Gastroesophageal sphincter (tissue), 4 donors: ENCODE measurements at regions not wholly inside any gene's neighbourhood (a gene's known extent, or its start where the extent isn't known, plus 50 kb on each side); places are given as distances from the start of the nearest gene placed in this dataset.

Experiments
- ATAC-seq: fragments of 150-250 bp; one replicate; pipeline ENCODE4 v1.9.1; 2016; ENCODE audit warnings: mild to moderate bottlenecking, moderate library complexity
- H3K27ac ChIP-seq, 4 donors: fragments of 200-600 bp; sonication (generic) in 3 of 4; 1 replicate in 3 of 4; 2 replicates in 1 of 4; pipeline ENCODE4 v1.5.1; 2016 to 2019
- H3K27me3 ChIP-seq: fragments of 200-600 bp; sonication (generic); one replicate; pipeline ENCODE4 v1.5.1; 2019
- H3K36me3 ChIP-seq, 2 donors: fragments of 200-600 bp; sonication (generic); one replicate each; pipeline ENCODE4 v1.5.1; 2019; ENCODE audit warnings: control low read depth in 1 of 2
- H3K4me1 ChIP-seq, 3 donors: fragments of 200-600 bp; sonication (generic); 1 replicate in 2 of 3; 2 replicates in 1 of 3; pipeline ENCODE4 v1.5.1; 2016 to 2019; ENCODE audit warnings: control low read depth in 2 of 3
- H3K4me3 ChIP-seq, 2 donors: fragments of 200-600 bp; sonication (generic); one replicate each; pipeline ENCODE4 v1.5.1; 2019; ENCODE audit warnings: mild to moderate bottlenecking in 1 of 2, moderate library complexity in 1 of 2
- H3K9me3 ChIP-seq, 3 donors: fragments of 200-600 bp; sonication (generic); one replicate each; pipeline ENCODE4 v1.5.1; 2017 to 2019; ENCODE audit warnings: control low read depth in 2 of 3
- EP300 ChIP-seq: sonication (generic); formaldehyde crosslinking; IDR thresholded peaks from one replicate; pipeline ENCODE4 v1.6.1; 2017; ENCODE audit warnings: antibody characterized with exemption, mild to moderate bottlenecking
- POLR2A ChIP-seq, 2 donors: fragments of 450-650 bp; IDR thresholded peaks; one replicate each; pipeline ENCODE4 v1.6.1; 2017; ENCODE audit warnings: antibody characterized with exemption in 2 of 2, mild to moderate bottlenecking in 2 of 2, moderate library complexity in 1 of 2
- POLR2AphosphoS5 ChIP-seq: sonication (generic); formaldehyde crosslinking; IDR thresholded peaks from one replicate; pipeline ENCODE4 v1.6.1; 2017; ENCODE audit warnings: antibody characterized with exemption
- WGBS, 2 donors: methylation state at CpG; one replicate each; pipeline ENCODE4 v1.1.5; 2018; ENCODE audit warnings: low coverage in 1 of 2; 5-methylcytosine and 5-hydroxymethylcytosine counted together
- TF ChIP-seq, protein P1 (sequence below), 4 experiments: fragments of 200-600 bp in 2 of 4; fragments of 450-650 bp in 2 of 4; sonication (generic) in 1 of 4; IDR thresholded peaks; one replicate each; pipeline ENCODE4 v1.5.1; 2017 to 2019; ENCODE audit warnings: antibody characterized with exemption in 4 of 4, mild to moderate bottlenecking in 2 of 4, moderate library complexity in 2 of 4

DNA sequence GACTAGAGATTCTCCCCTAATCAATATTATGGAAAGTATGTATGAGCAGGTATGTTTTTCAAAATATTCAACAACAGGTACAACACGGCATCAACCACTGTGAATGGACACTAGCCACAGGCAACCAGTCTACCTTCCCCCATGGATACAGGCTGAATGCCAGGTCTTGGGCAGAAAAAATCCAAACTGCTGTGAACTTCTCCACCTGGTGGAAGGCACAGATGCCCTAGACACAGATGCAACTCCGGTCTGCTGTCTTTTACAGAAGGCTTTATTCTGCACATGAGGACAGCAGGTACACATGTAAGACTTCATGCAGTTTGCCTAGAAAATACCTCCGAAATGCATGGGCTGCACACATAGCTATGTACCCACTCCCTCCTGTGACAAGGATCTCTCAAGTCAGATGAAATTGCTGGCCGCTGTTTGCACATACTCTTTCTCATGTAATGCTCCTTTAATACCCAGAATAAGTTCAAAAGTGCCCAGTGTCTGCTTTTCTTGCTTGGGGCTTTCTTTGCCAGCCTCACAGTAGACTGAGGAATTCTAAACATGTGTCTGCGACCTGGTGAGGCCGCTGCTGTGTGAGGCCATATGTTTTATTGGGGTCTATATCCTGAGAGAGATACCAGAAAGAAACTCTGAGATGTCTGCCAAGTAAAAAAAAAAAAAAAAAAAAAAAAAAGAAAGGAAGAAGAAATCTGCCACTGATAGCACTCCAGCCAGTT, 325.9 kb downstream of the FOXO1 start:
- H3K36me3 ChIP-seq = no peaks in the 10 kb centered on the region
- TF ChIP-seq POLR2A (IDR thresholded peaks at IDR 0.05) = no peak
- TF ChIP-seq, protein P1, sequence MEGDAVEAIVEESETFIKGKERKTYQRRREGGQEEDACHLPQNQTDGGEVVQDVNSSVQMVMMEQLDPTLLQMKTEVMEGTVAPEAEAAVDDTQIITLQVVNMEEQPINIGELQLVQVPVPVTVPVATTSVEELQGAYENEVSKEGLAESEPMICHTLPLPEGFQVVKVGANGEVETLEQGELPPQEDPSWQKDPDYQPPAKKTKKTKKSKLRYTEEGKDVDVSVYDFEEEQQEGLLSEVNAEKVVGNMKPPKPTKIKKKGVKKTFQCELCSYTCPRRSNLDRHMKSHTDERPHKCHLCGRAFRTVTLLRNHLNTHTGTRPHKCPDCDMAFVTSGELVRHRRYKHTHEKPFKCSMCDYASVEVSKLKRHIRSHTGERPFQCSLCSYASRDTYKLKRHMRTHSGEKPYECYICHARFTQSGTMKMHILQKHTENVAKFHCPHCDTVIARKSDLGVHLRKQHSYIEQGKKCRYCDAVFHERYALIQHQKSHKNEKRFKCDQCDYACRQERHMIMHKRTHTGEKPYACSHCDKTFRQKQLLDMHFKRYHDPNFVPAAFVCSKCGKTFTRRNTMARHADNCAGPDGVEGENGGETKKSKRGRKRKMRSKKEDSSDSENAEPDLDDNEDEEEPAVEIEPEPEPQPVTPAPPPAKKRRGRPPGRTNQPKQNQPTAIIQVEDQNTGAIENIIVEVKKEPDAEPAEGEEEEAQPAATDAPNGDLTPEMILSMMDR (IDR thresholded peaks at IDR 0.05) = peak in 1 of 4 experiments; percentile 28
- TF ChIP-seq POLR2AphosphoS5 = no peak
- TF ChIP-seq EP300 = no peak
- no peak for ATAC-seq
- H3K27ac ChIP-seq = peak overlapping the region in 1 of 4 donors; percentile 40
- 58 to 81% methylated on average over 3 to 4 of the region's 6 CpGs for WGBS, 2 donors
- no peak overlapping the region for H3K4me3 ChIP-seq
- no peaks in the 10 kb centered on the region for H3K27me3 ChIP-seq
- H3K4me1 ChIP-seq = peaks cover 0 to 64% (median 3%) of the 10 kb centered on the region in 3 donors
- no peaks in the 10 kb centered on the region for H3K9me3 ChIP-seq

DNA sequence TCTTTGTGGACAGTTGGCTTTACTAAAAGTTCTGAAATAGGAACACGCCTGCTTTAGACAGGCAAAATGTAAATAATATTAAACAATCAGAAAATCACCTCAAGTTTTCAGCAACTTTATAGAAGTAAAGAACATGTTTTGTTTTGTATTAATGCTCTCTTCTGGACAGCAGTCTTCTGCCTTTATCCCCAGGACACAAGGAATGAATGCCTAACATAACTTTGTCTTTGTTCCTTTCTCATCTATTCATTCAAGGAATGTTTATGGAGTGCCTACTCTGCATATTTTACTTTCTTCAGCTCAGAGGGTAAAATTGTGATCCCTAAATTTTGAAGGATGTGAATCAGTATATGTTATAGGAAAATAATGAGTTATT, 325.4 kb downstream of the FOXO1 start:
- 43 to 54% methylated on average over 1 of the region's 1 CpG for WGBS, 2 donors
- Histone ChIP-seq H3K4me3 (no peak overlapping the region), H3K4me1 (peaks cover 0 to 66% (median 3%) of the 10 kb centered on the region in 3 donors), H3K36me3 (no peaks in the 10 kb centered on the region), H3K27ac (peak overlapping the region in 1 of 4 donors; percentile 40), H3K27me3 (no peaks in the 10 kb centered on the region), H3K9me3 (no peaks in the 10 kb centered on the region)
- ATAC-seq = no peak
- TF ChIP-seq EP300 = no peak
- no peak for TF ChIP-seq POLR2A (IDR thresholded peaks at IDR 0.05)
- TF ChIP-seq, protein P1 (IDR thresholded peaks at IDR 0.05) = no peak
- no peak for TF ChIP-seq POLR2AphosphoS5

DNA sequence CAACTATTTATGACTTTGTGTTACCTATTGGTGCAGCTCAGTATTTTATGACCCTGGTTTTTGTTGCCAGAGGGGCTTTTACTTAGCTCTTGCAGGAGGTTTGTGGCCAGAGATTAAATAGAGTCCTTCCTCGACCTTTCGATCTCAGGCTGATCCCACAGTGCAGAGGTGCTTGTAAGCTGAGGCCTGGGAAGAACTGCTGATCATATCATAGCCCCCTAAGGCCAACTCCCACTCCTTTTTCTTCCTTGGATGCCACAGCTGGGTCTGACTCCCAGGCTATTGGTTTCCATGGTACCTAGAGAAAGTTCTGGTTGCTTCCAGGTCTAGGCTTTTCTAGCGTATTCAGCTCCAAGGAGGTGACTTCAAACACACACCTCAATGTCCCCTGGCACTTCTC, 324.9 kb downstream of the FOXO1 start:
- TF ChIP-seq EP300 = no peak
- no peak for TF ChIP-seq POLR2A (IDR thresholded peaks at IDR 0.05)
- TF ChIP-seq, protein P1 (IDR thresholded peaks at IDR 0.05) = no peak
- TF ChIP-seq POLR2AphosphoS5 = no peak
- WGBS, 2 donors = 90 to 95% methylated on average over 2 to 3 of the region's 3 CpGs
- H3K27ac ChIP-seq = peak overlapping the region in 1 of 4 donors; percentile 40
- H3K36me3 ChIP-seq = no peaks in the 10 kb centered on the region
- no peak overlapping the region for H3K4me3 ChIP-seq
- H3K4me1 ChIP-seq = peaks cover 0 to 62% (median 3%) of the 10 kb centered on the region in 3 donors
- ATAC-seq = no peak
- no peaks in the 10 kb centered on the region for H3K9me3 ChIP-seq
- no peaks in the 10 kb centered on the region for H3K27me3 ChIP-seq

GRCh38 chr13:40342461-40342860, 324.0 kb downstream of the FOXO1 start:
- TF ChIP-seq EP300 (no peak), POLR2A (IDR thresholded peaks at IDR 0.05) (no peak), POLR2AphosphoS5 (peak; percentile 71)
- TF ChIP-seq, protein P1 (IDR thresholded peaks at IDR 0.05) = no peak
- peak; percentile 11 for ATAC-seq
- H3K36me3 ChIP-seq = no peaks in the 10 kb centered on the region
- H3K9me3 ChIP-seq = no peaks in the 10 kb centered on the region
- H3K4me1 ChIP-seq = peaks cover 0 to 53% (median 3%) of the 10 kb centered on the region in 3 donors
- H3K4me3 ChIP-seq = no peak overlapping the region
- no peaks in the 10 kb centered on the region for H3K27me3 ChIP-seq
- H3K27ac ChIP-seq = no peak overlapping the region
- 57% methylated on average over 1 of the region's 7 CpGs; no CpG with 5 or more reads in 1 of the 2 donors for WGBS, 2 donors

GRCh38 chr13:40342901-40343300, 323.5 kb downstream of the FOXO1 start:
- ATAC-seq = no peak
- Histone ChIP-seq H3K27me3 (no peaks in the 10 kb centered on the region), H3K4me1 (peaks cover 0 to 55% (median 3%) of the 10 kb centered on the region in 3 donors), H3K36me3 (no peaks in the 10 kb centered on the region), H3K9me3 (no peaks in the 10 kb centered on the region), H3K4me3 (no peak overlapping the region), H3K27ac (no peak overlapping the region)
- 91 to 92% methylated on average over 3 of the region's 3 CpGs for WGBS, 2 donors
- TF ChIP-seq POLR2AphosphoS5 (no peak), POLR2A (IDR thresholded peaks at IDR 0.05) (no peak), EP300 (no peak)
- TF ChIP-seq, protein P1 (IDR thresholded peaks at IDR 0.05) = no peak
